GM12892 (cell line): ENCODE measurements at regions not wholly inside any gene's neighbourhood (a gene's known extent, or its start where the extent isn't known, plus 50 kb on each side); places are given as distances from the start of the nearest gene placed in this dataset.

ENCODE experiments used
- POLR2A ChIP-seq: IDR thresholded peaks from 2 replicates; pipeline ENCODE4 v1.6.1; 2011; ENCODE audit warnings: low read depth, low read length, control low read depth
- POLR2AphosphoS5 ChIP-seq: IDR thresholded peaks from 2 replicates; pipeline ENCODE4 v1.6.1; 2011; ENCODE audit warnings: low read depth, low read length, control low read depth
- TAF1 ChIP-seq: IDR thresholded peaks from 2 replicates; pipeline ENCODE4 v1.6.1; 2011; ENCODE audit warnings: low read depth, mild to moderate bottlenecking, control low read depth, low read length, borderline replicate concordance

GRCh38 chr5:164466033-164466432 is 960.6 kb downstream of the MAT2B start:
- TF ChIP-seq POLR2AphosphoS5 (no peak), POLR2A (no peak), TAF1 (no peak)
